Stimulated activated CD4-positive, alpha-beta T cell treated with anti-CD3 and anti-CD28 coated beads, Interleukin-1b, Interleukin-23, amount 100 ng/mL, for 4 hours (primary cell): ENCODE measurements at regions not wholly inside any gene's neighbourhood (a gene's known extent, or its start where the extent isn't known, plus 50 kb on each side); places are given as distances from the start of the nearest gene placed in this dataset.

Experiments used
- DNase-seq, 2 donors: peaks; one replicate each; pipeline ENCODE4 v3.0.0-alpha.2; 2020; ENCODE audit warnings: low read depth in 2 of 2

DNA sequence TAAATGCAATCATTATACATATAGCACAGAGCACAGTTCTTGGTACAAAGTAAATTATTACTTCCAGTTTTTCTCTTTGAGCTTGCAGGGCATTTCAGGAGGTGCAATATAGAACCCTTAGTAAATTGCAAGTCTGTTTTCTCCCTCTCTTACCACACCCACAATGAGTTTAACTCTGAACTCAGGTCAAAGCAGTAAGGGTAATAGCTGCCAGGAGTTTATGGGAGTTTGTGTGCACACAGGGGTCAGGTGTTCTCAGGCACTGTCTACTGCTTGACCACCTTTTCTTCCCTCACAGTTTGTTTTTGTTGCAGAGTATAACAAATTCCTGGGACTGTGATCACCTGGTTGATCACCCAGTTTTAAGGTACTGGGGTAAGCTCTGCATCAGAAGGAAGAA is 478.5 kb upstream of the TENM4 start:
- DNase-seq, result no peak

DNA sequence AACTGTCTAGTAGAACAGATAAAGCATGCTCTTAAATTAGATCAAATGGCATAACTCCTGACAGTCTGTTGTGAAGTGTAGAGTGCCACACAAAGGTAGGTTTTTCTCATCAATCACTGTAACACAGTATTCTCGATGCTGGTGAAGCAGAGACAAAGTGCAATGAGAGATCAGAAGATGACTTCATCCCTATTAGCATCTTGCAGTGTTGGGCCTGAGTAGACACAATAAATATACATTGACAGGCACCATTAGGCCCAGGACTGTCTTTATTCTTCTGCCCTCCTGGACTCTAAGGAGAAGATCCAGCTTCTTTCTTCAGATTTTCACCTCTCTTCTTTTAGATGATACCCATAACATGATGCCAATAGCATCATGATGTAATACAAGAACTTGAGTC is 478.0 kb upstream of the TENM4 start:
- DNase-seq, result no peak

DNA sequence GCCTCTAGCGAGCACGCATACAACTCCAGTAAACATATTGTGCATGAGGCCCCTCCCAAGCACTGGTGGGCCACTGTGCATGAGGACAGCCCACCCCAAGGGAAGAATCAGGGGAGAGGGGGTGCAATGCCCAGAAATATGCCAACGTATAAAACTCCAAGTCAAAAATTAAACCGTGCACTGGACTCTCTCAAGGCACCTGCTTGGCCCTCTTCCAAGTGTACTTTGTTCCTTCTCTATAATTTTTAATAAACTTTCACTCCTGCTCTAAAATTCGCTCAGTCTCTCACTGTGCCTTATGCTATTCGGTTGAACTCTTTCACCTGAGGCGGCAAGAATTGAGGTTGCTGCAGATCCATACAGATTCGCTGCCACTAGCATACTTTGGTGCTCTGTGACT is 465.3 kb upstream of the TENM4 start:
- no peak for DNase-seq

DNA sequence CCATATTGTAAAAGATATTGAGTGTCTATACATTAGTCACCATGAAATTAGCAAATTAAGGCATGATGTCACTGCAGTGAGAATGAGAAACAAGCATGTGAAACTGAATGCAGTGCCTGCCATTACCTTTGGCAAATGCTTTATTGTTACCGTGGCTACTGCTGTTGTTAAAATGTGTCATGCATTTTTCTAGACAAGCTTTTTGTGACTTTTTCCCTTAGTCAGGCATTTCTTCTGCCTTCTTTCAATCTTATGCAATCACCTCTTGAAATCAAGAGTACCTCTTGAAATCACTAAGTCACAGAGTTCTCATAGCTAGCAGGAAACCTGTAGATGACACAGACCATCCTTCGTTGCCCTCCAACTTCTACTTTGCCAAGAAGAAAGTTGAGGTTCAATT is 461.7 kb upstream of the TENM4 start:
- no peak for DNase-seq

DNA sequence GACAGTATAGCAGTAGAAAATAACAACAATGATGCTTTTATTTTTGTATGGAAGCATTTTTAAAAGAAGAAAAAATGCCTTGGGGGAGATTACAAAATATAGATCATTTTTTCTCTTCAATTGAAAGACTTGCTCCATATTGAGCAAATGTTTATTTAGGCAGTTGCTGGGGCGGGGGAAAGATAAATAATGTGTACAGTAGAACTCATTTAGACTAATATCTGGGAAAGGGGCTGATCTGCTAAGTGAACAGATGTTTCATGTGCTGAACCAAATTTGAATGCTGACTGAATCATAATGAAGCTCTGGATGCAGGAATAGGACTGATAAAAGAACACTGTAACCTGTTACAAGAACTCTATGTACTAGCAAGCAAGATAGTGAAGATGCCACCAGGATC is 457.1 kb upstream of the TENM4 start:
- DNase-seq, result no peak

DNA sequence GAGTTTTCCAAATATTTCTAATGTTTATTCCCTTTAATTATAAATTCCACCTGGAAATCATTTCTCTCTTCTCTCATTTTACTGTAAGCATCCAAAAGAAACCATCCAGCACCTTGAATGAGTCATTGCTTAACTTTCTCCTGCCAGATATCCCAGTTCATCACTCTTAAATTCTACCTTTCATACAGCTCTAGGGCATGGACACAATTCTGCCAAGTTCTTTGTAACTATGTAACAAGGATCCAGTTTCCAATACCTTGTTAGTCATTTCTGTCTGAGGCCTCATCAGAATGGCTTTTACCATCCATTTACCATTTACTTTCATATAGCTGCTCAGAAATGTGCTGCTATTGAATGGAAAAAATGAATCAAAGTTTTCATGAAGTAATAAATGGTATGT is 455.4 kb upstream of the TENM4 start:
- no peak for DNase-seq

DNA sequence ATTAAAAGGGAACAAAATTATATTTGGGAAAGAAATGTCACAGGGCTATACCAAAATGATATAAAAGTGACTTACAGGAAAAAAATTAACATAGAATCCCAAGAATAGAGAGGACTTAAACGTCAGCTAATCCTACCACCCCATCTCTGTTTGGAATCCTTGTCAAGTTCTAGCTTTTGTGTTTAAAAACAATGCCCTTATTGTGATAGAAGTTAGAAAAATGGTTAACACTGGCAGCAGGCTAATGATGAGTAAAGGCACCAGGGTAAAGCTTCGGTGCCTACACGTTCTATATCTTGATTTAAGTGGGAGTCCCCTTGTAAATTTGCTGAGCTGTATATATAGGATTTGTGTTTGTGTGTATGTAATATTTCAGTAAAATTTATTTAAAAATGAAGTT is 453.3 kb upstream of the TENM4 start:
- DNase-seq, result no peak

DNA sequence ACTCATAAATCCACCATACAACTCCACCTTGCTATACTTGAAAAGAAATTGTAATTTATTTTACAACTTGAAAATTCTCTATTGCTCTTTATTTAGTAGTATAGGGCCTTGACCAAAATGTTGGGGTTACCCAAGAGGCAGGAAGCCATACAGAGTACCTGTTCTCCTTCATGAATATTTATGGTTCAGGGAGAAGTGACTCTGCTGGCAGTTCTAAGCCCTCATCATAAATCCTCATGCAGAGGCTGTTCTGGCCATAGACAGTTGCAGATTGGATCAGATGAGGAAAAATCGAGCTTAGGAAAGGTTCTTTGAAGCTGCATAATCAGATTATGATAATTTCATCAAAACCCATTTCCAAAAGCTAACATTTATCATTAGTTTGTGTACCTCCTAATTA is 449.4 kb upstream of the TENM4 start:
- DNase-seq, result no peak

DNA sequence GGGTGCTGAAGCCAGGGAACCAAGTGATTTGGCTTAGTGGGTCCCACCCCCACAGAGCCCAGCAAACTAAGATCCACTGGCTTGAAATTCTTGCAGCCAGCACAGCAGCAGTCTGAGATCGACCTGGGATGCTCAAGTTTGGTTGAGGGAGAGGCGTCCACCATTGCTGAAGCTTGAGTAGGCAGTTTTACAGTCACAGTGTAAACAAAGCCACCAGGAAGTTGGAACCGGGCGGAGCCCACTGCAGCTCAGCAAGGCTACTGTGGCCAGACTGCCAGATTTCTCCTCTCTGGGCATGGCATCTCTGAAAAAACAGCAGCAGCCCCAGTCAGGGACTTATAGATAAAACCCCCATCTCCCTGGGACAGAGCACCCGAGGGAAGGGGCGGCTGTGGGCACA is 424.1 kb upstream of the TENM4 start:
- DNase-seq, result no peak

DNA sequence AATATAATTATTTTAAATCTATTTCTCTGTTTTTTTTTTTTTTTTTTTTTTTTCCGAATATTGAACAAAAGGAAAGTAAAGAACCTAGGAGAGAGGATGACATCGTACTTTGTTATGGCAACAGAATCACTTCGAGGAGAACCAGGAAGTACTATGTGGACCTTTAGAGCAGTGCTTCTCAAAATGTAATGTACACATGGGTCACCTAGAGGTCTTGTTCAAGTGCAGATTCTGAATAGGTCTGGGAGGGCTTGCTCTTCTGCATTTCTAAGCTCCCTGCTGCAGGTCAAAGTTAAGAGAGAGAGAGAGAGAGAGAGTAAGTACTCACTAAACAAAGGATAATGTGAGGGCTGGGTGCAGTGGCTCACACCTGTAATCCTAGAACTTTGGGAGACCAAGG is 419.5 kb upstream of the TENM4 start:
- DNase-seq, result no peak

DNA sequence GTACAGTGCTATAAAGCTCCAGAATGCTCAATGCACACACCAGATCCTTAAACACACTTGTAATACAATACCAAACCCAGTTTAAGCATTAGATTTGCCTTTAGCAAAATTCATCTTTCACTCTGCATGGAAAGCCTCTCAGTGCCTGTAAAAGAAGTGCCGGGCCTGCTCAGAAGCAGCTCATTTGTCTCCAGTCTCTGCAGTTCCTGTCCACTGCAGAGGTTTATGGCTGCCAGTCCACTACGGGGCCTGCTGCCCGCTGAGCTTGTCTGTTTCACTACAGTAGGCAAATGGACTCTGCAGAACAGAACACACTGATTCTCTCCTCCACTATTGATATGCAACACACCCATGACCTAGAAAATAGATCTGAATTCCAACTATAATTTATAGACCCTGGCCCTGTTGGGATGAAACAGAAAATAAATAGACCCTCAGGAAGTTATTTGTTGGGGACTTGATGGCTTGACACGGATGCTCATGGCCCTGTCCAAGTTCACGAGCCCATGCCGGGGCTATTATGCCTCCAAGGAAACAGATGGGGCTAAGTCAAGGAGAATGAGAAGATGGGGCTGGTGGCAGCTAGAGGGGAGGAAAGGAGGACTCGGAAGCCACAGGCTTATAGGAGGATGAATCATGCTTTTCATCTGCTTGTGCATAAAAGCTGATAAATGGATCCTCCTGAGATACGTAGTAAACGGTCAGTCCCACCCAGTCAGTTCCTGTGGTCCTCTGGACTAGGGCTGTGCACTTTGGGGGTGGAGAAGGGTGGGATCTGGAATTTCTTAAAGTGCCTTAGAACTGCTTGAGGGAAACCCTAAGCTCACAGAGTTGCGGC is 416.8 kb upstream of the TENM4 start:
- no peak for DNase-seq

DNA sequence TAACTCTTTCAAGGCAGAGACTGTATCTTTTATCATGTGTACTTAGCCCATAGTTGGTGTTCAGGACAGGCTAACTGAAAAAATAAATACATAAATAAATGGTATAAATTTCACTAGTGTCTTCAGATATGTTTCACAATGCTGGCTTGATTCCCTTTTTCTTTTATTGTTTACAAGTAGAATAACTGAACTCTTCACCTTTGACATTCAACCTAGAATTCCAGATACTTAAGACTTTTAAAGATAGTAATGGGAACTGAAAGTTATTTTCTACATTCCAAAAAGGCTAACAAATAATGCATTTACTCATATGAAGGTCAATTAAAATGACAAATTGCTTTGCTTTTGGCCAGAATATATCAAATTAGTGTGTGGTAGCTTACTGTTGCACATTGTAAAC is 411.3 kb upstream of the TENM4 start:
- no peak for DNase-seq

DNA sequence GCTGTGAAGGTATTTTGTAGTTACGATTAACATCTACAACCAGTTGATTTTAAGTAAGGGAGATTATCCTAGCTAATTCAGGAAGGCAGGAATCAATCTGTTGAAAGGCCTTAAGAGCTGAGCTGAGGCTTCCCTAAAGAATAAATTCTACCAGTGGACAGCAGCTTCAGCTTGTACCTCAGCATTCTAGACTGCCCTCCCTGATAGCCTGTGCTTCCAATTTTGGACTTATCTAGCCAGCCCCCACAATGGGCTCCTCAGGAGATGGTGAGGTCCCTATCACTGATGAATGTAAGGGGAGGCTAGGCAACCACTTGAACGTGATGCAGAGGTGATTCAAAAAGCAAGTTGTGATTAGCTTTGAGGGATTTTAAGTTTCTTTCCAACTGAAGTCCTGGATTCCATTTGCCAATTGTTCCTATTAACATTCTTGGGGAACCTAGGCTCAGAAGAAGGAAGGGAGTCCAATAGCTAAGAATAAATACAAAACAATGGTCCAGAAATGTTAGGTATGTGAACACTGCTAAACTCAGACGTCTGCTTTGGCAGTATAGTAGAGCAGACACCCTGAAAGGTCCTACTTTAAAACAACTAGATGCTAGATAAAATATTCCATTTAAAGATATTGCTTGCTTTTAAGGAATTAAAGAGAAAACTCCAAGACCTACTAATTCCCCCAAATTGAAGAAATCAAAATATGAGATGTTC is 404.3 kb upstream of the TENM4 start:
- DNase-seq, result no peak

DNA sequence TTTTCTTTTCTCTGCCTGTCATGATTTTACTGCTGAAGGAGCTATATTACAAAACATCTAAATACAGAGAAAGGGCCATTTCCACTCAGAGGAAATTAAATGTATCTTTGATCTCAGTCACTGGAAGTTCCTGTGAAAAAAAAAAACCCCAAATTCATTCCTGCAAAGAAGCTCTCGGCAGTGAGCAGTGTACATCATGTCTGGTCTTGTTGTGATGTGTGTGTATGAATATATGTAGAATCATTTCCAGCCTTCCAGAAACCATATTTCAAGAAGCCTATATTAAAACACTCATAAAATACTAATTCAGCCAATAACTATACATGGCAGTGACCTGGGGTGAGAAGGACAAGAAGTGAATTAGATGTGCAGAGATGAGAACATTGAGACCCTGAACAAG is 393.2 kb upstream of the TENM4 start:
- DNase-seq, result no peak

DNA sequence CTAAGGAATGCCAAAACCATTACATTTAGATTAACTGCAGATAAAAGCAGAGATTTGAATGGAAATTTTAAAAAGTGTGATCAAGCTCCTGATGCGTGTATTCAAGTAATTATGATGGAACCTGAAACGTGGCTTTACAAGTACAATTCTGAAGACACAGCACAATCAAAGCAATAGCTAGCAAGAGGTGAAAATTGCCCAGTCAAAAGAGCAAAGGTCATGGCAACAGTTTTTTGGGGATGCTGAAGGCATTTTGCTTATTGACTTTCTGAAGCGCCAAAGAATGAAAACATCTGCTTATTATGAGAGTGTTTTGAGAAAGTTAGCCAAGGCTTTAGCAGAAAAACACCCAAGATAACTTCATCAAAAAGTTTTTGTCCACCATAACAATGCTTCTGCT is 389.6 kb upstream of the TENM4 start:
- no peak for DNase-seq

DNA sequence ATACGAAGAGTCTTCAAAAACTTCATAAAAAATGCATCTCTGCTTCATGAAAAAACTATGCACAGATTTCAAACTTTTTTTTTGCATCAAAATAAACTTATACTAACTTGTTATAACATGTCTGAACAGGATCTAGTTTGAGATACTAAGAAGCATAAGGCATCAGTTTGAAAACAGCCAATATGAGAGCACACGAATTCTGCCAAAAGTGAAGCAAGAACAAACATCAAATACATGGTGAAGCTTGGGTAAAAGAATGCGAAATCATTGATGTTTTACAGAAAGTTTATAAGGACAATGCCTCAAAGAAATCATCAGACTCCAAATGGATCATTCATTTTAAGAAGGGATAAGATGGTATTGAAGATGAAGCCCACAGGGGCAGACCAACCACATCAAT is 389.1 kb upstream of the TENM4 start:
- no peak for DNase-seq

DNA sequence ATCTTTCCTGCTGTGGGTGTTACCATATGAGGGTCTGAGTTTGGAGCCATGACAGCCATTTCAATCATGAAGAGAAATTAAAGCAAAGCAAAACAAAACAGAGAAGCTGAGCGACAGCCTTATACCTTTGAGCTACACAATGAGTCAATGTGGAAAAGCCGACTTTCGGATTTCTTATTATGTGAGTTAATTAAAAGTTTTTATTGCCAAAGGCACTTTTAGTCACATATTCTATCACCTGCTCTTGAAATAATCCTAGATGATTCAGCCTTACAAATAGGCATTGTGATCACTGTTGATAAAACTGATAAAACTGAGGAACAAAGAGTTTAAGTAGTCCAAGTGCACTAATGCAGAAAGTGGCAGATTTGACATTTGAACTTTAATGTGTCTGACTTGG is 381.9 kb upstream of the TENM4 start:
- DNase-seq, result no peak

DNA sequence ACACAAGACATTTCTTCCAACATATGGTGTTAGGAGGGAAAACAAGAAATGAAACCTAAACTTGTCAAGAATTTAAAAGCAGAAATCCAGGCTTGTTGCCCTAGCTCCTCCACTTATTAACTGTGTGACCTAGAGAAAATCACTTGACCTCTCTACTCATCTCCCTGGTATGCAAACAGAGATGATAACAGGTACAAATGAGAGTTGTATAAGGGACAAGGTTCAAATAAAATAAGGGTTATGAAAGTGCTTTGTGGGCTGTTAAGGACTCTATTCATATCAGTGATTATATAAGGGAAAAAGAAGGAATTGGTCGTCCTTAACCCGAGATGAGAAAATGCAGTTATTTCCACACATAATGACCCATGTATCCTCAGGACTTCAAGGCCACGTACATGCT is 372.7 kb upstream of the TENM4 start:
- no peak for DNase-seq

DNA sequence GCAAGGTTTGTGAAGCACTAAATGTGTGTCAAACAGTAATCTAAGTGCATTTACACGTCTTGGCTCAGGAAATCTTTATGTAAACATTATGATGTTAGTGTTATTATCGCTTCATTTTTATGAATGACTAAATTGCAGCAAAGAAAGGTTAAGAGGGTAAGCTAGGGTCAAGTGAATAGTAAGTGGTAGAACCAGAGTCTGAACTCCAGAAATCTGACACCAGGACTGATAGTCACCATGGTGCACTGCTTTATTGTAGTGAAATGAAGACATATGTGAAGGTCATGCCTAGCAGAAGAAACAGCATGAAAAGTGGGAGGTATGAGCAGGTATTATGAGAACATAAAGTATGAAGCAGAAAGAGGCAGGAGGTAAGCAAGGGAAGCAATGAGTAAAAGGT is 368.7 kb upstream of the TENM4 start:
- DNase-seq, result no peak

DNA sequence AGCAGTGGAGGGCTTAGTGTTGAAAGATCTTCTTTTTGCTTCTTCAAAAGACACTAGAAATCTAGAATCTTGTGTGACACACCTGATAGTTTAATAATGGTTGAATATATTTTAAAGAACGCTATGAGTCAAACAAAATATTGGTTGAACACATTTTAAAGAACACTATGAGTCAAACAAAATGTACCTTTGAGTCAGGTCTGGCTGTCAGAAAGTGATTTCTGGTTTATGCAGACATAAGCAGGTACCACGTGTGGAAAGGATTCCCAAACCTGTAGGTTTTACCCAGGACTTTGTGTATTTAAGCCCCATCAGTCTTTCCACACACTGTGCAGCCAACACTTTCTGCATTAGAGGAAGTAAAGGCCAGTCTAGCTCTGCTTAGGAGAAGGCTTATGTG is 366.7 kb upstream of the TENM4 start:
- no peak for DNase-seq

DNA sequence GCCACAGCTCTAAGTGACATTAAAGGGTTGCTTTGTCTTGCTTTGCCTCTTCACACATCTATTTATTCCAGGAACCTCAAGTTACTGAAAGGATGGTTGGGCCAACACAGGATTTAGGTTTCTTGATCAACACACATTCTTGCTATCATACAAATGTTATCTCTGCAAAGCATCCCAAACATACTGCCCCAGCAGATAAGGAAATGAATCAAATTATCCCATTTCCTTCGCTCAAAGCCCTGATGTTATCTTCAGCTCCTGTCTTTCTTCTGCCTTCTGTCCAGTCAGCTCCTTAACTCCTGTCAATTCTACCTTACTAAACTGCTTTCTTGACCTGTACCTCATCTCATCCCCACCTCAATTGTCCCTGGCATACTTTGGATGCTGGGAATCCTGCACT is 355.9 kb upstream of the TENM4 start:
- no peak for DNase-seq

DNA sequence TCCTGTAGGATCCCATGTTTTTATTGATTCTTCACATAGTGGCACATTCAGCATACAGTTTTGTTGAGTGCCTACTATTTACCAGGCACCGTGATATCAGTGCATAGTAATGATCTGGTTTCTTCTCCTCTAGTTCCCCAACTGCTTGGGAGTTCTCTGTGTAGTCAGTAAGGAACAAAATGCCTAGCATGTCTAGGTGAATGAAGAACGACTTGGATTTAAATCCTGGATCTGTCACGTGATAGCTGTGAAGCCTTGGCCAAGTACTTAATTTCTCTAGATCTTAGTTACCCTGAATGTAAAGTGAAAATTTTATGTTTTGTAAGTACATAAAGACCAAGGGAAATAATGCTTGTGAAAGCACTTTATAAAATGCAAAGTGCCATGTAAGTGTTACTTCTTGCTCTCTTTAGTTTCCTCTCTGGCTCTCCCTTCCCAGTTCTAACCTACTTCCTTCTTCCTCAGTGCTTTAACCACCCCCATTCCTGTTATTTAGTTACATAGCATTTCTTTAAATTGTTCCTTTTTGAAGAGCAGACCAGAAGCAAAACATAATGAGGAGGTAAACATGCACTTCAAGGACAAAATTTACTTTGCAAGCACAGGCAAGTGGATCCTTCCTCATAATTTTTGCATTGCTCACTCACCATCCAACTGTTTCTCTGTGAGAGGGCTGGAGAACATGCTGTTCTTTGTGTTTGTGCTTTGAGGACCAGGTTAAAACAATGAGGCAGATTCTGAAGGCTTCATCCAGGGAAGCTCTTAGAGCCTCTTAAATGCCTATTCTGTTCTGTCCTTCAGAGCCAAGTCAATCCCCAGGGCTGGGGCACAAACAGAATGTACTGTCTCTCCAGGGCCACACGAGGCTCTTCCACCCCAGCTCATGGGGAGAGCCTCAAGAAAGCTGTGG is 353.9 kb upstream of the TENM4 start:
- no peak for DNase-seq

DNA sequence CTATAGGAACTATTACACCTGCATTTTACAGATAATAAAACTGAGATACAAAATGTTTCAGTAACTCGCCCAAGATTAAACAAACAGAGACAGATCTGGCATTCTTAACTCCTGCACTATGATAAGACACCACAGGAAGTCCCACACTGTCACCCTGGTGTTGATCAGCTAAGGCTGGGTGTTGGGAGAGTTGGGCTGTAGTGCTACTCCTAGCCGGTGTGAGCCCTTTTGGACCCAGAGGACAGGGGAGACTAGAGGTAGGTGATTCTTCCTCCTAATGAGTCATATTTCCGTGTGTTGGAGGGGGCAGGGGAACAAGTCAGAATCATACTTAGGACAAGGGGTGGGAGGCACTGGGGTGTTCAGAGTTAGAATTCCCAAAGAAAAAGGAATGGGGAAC is 353.2 kb upstream of the TENM4 start:
- DNase-seq, result no peak
